ENCODE measurements at regions not wholly inside any gene's neighbourhood (a gene's known extent, or its start where the extent isn't known, plus 50 kb on each side); places are given as distances from the start of the nearest gene placed in this dataset.

DNA sequence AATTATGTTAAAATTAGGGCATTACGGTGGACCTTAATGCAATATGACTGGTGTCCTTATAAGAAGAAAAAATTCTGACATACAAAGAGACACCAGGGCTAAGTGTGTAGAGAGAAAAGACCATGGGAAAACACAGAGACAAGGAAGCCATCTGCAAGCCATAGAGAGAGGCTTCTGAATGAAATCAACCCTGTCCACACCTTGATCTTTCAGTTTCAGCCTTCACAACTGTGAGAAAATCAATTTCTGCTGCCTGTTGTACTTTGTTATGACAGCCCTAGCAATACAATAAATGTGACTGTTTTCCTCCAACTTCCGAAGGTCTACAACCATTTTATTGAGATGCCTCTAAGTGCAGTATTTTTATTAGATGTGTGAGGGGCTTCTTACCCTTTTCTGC, 1407.2 kb downstream of the MRPL39 start:
- no peak overlapping the region for H3K4me3 ChIP-seq
- no peaks in the 10 kb centered on the region for H3K36me3 ChIP-seq
- H3K9me3 ChIP-seq: no peaks in the 10 kb centered on the region
- intact Hi-C loops (cut with DNase I): no loop called here
- ATAC-seq: no peak
- 69% methylated on average over 2 of the region's 2 CpGs for WGBS (ENCODE audit: insufficient coverage, low coverage, low lambda C conversion rate, missing lambda C conversion rate)
- H3K27me3 ChIP-seq: no peaks in the 10 kb centered on the region
- H3K27ac ChIP-seq: no peak overlapping the region
- TF ChIP-seq POLR2A (IDR thresholded peaks at IDR 0.05): no peak
- no peak for TF ChIP-seq CTCF (IDR thresholded peaks at IDR 0.05)
- H3K4me1 ChIP-seq: no peaks in the 10 kb centered on the region
- DNase-seq: no peak

GRCh38 chr21:24197923-24198322, 1409.4 kb downstream of the MRPL39 start:
- H3K36me3 ChIP-seq: no peaks in the 10 kb centered on the region
- H3K9me3 ChIP-seq: no peaks in the 10 kb centered on the region
- TF ChIP-seq POLR2A (IDR thresholded peaks at IDR 0.05): no peak
- no peak for TF ChIP-seq CTCF (IDR thresholded peaks at IDR 0.05)
- no peak overlapping the region for H3K4me3 ChIP-seq
- H3K27ac ChIP-seq: no peak overlapping the region
- ATAC-seq: no peak
- intact Hi-C loops (cut with DNase I): no loop called here
- no peaks in the 10 kb centered on the region for H3K27me3 ChIP-seq
- H3K4me1 ChIP-seq: no peaks in the 10 kb centered on the region
- DNase-seq: no peak

GRCh38 chr21:24197132-24197643, 1410.1 kb downstream of the MRPL39 start:
- ATAC-seq: no peak
- H3K9me3 ChIP-seq: no peaks in the 10 kb centered on the region
- intact Hi-C loops (cut with DNase I): no loop called here
- 62% methylated on average over 5 of the region's 5 CpGs for WGBS (ENCODE audit: insufficient coverage, low coverage, low lambda C conversion rate, missing lambda C conversion rate)
- H3K36me3 ChIP-seq: no peaks in the 10 kb centered on the region
- TF ChIP-seq CTCF (IDR thresholded peaks at IDR 0.05) (no peak), POLR2A (IDR thresholded peaks at IDR 0.05) (no peak)
- H3K4me1 ChIP-seq: no peaks in the 10 kb centered on the region
- no peak overlapping the region for H3K4me3 ChIP-seq
- no peaks in the 10 kb centered on the region for H3K27me3 ChIP-seq
- no peak overlapping the region for H3K27ac ChIP-seq
- DNase-seq: no peak

DNA sequence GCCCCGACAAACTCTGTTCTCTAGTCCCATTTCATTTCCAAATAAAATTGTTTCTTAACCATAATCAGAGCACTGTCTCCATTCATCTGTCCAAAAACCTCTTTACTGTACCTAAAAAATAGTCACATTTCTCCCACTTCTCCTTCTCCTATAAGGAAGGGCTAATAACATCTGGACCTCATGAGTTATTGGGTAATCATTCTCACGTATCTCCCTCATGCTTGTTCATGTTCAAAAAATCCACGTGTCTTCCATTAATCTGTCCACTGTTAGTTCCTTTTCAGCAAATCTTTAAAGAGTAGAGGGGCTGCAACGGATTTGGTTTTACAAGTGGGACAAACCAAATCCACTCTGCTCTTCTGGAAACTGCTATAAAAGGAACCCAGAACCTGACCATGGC, 1418.8 kb downstream of the MRPL39 start:
- 47% methylated on average over 4 of the region's 4 CpGs for WGBS (ENCODE audit: insufficient coverage, low coverage, low lambda C conversion rate, missing lambda C conversion rate)
- H3K27ac ChIP-seq: no peak overlapping the region
- no peak for TF ChIP-seq POLR2A (IDR thresholded peaks at IDR 0.05)
- TF ChIP-seq CTCF (IDR thresholded peaks at IDR 0.05): no peak
- no peaks in the 10 kb centered on the region for H3K27me3 ChIP-seq
- DNase-seq (no peak), ATAC-seq (no peak)
- no peaks in the 10 kb centered on the region for H3K9me3 ChIP-seq
- no peaks in the 10 kb centered on the region for H3K36me3 ChIP-seq
- no peaks in the 10 kb centered on the region for H3K4me1 ChIP-seq
- intact Hi-C loops (cut with DNase I): no loop called here
- H3K4me3 ChIP-seq: no peak overlapping the region

- 50% methylated on average over 3 of the region's 3 CpGs for WGBS (ENCODE audit: insufficient coverage, low coverage, low lambda C conversion rate, missing lambda C conversion rate)
- H3K27ac ChIP-seq: no peak overlapping the region
- H3K4me1 ChIP-seq: no peaks in the 10 kb centered on the region
- H3K36me3 ChIP-seq: no peaks in the 10 kb centered on the region
- intact Hi-C loops (cut with DNase I): no loop called here
- TF ChIP-seq POLR2A (IDR thresholded peaks at IDR 0.05) (no peak), CTCF (IDR thresholded peaks at IDR 0.05) (no peak)
- H3K27me3 ChIP-seq: no peaks in the 10 kb centered on the region
- H3K4me3 ChIP-seq: no peak overlapping the region
- DNase-seq: no peak
- ATAC-seq: no peak
- H3K9me3 ChIP-seq: no peaks in the 10 kb centered on the region
These were observed 1424.2 kb downstream of the MRPL39 start for GRCh38 chr21:24183077-24183476.
